GM19372 (cell line): ENCODE measurements at regions not wholly inside any gene's neighbourhood (a gene's known extent, or its start where the extent isn't known, plus 50 kb on each side); places are given as distances from the start of the nearest gene placed in this dataset.

Source experiments
- ATAC-seq: cut with Tn5 transposase; IDR thresholded peaks from one replicate; pipeline ENCODE4 v1.9.1; 2021; ENCODE audit warnings: mild to moderate bottlenecking, low read depth, moderate library complexity; ENCODE audit not compliant: unreplicated experiment

DNA sequence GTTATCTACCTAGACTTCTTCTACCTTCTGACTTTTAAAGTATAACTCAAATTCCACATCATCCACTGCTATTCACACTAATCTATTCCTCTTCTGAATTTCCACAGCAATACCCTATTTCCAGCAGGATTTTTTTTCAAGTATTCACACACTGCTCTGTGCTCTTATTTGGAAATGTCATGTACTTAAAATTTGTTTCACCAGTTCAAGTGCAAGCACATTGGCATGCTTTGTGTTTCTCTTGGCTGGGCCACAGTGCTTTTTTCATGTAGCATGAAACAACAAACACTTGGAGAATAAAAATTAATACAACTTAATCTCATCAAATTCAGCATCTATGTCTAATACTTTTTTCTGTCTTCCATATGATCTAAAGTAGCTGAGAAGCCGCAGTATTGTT is 161.8 kb upstream of the PCDH18 start:
- no peak for ATAC-seq

GRCh38 chr4:137693641-137694040 is 161.3 kb upstream of the PCDH18 start:
- no peak for ATAC-seq

GRCh38 chr4:137692205-137692604 is 159.9 kb upstream of the PCDH18 start:
- ATAC-seq: no peak

DNA sequence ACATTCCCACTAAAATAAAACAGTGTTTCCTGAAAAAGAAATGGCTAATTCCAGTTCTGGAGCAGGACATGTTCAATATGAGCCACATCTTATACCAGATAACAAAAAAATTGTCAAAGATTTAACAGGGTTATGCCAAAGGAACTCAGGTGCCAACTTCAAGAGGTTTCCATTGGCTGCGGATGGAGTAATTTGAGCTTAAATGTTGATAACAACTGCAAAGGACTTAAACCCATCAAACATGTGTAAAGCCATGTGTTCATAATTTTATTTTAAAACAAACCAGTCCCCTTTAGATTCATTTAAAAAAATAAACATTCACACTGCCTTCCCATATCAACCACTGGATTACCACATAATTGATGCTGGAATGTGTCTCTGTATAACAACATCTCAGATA is 156.4 kb upstream of the PCDH18 start:
- no peak for ATAC-seq

- ATAC-seq: no peak
These were observed 153.1 kb upstream of the PCDH18 start for GRCh38 chr4:137685357-137685756.

- no peak for ATAC-seq
These were observed 148.8 kb upstream of the PCDH18 start for GRCh38 chr4:137681081-137681480.

- no peak for ATAC-seq
These were observed 146.5 kb upstream of the PCDH18 start for GRCh38 chr4:137678796-137679195.

- ATAC-seq: no peak
These were observed 145.6 kb upstream of the PCDH18 start for GRCh38 chr4:137677863-137678262.

DNA sequence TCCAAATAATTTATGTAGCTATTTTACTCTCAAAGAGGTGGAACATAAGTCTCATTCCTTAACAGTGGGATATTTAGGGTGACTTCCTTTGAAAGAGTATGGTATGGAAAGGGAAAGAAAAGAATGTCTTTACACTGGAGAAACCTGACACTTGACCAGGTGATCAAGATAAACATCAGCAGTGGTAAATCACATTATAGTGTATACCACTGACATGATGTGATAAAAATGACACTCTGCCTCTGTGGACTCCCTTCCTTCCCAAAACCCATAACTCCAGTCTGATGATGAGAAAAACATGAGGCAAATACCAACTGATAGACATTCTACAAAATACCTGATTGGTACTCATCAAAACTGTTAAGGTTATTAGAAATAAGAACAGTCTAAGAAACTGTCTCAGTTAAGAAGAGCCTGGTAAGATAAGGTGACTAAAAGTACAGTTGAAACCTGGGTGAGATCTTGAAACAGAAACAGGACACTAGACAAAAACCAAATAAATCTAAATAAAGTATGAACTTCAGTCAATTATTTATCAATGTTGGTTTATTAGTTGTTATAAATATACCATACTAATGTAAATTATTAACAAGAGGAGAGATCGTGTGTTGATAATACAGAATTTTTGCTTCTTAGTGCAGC is 144.2 kb upstream of the PCDH18 start:
- no peak for ATAC-seq

DNA sequence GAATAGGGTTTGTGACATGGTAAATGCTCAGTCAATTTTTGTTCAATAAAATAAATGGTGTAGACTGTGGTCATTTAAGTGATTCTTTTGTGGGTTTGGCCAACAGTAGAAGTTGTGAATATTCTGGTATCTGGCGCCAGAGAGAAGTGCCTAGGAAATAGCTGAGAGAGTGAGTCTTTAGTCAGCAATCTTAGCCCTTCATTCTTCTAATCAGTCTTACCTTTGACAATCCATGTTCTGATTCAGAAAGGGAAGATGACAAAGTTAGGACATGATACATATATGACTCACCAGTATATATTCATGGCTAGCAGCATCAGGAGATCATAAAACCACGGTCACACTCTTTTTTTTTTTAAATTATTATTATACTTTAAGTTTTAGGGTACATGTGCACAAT is 141.8 kb upstream of the PCDH18 start:
- ATAC-seq: no peak

DNA sequence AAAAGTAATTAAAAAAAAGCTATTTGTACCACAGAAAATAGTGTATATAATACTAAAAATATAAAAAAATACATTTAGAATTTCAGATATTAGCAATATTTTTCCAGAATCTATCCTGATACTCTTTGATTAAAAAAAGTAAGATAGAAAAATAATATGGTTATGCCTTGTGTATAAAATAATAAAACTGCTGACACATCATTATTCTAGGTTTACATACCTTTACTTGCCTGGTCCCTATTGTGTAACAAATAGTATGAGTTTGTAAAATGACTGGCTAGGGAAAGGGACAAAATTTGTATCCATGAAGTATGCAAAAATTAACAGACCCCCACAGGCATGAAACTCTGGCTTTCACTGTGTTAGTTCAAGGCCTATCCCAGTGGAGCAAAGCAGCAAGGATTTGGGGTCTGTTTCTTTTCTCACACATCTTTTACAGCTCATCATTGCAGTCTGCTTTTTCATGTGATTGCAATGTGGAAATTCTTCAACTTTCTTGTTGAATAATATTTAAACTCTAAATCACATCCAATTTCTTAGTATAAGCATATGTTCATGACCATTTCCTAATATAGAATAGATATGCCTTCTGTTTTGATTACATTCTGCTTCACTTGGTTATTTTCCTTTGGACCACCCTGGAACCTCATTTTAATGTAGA is 136.7 kb upstream of the PCDH18 start:
- ATAC-seq: no peak

DNA sequence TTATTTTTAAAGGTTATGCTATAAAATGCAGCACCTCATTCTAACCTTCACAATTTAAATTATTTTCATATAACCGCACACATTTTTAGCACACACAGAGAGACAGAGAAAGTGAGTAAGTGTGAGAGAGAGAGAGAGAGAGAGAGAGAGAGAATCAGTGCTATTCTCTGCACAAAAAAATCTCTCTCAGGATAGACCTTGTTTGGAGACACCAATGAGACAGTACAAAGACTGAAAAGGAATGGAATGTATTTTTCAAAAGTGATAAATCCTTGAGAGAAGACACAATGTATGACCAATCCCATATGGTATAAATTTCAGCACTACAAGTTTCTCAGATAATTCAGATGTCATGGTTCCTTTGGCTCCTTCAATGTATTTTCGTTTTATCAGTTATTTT is 132.1 kb upstream of the PCDH18 start:
- ATAC-seq: no peak

DNA sequence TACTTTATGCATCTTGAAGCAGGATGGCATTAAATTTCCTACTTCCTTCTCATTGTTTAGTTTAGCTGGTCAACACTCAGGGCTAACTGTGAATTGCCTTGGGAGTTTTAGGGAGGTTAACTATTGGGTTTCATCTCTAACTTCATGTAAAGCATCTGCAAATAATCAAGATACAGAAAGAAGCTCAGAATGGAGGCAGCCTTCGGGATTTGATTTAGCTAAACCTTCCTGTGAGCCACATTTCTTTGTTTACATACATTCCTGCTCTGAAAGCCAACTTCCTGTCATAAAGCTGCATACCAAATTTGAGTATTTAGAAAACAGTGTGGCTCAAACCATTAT is 131.7 kb upstream of the PCDH18 start:
- ATAC-seq: no peak

DNA sequence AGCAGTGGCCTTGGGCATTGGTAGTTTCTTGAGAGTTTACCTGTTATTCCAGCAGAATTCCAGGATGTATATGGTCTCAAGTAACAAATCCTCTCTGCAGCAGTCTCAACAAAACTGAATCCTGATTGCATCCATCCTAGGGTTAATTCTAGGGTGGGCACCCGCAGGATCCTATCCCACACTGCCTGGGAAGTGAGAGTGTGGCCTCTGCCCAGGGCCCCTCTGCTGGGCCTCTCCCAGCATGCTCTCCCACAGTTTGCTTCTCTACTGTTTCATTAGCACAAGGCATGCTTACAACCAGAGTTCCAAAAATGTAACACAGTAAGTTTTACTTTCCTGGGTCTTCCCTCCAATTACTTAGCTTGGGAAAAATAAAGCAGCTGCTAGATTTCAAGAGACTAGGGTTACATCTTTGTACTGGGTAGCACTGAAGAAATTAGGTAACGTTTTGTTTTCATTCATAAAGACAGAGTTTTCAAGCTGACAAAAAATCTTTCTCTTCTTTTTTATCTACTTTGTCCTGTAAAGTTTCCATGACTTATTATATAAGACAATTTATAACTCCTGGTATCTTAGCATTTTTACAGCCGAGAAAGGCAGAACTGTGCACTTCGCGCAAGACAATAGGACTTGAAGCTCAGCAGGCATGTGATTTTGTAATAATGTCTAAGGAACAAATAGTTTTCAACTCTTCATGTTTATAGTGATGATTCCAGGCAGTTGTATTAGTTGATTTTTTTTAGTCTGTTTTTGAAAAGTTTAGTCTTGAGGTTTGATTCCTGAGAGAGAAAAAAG is 131.2 kb upstream of the PCDH18 start:
- no peak for ATAC-seq

GRCh38 chr4:137661693-137662092 is 129.4 kb upstream of the PCDH18 start:
- no peak for ATAC-seq

- no peak for ATAC-seq
These were observed 127.9 kb upstream of the PCDH18 start for GRCh38 chr4:137660211-137660610.

GRCh38 chr4:137659431-137659830 is 127.1 kb upstream of the PCDH18 start:
- no peak for ATAC-seq

- no peak for ATAC-seq
These were observed 124.4 kb upstream of the PCDH18 start for GRCh38 chr4:137656661-137657060.

DNA sequence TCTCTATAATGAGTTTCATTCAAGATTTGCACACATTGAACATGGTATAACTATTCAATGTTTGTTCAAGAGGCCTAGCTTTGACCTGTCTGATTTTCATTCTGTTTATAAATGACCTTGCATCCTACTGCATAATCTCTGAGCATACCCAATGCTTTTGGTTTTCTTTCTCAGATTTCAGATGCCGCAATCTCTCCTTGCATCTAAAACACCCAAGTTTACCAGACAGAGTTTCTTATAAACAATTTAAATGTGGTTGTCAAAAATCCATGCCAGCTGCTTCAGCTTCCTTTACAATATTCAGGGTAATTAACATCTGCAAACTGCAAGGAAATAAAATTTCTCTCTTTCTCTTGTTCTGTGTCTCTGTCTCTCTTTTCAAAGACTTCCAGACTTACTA is 123.0 kb upstream of the PCDH18 start:
- ATAC-seq: no peak

DNA sequence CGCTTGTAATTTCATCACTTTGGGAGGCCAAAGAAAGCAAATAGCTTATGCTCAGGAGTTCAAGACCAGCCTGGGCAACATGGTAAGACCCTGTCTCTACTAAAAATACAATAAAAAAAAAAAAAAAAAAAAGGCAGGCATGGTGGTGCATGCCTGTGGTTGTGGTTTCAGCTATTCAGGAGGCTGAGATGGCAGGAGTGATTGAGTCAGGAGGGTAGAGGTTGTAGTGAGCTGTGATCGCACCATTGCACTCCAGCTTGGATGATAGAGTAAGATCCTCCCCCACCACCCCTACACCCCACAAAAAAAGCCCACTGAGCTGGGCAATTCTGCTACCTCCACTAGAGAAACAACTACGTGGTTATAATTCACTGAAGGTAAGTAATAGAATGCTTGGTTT is 118.8 kb upstream of the PCDH18 start:
- no peak for ATAC-seq

DNA sequence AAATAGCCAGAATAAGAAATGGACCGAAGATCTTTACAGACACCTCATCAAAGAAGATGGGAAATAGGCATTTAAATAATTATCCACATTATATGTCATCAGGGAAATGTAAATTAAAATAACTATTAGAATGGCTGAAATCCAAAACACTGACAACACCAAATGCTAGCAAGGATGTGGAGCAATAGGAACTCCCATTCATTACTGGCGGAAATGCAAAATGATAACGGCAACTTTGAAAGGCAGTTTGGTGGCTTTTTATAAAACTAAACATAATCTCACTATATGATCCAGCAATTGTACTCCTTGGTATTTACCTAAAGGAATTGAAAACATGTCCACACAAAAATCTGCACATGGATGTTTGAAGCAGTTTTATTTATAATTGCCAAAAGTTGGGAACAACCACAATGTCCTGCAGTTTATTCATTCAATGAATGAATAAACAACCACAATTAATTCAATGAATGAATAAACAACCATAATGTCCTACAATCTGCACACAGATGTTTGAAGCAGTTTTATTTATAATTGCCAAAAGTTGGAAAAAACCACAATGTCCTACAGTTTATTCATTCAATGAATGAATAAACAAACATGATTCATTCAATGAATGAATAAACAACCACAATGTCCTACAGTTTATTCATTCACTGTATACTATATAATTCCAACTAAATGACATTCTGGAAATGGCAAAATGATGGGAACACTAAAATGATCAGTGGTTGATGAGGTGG is 117.6 kb upstream of the PCDH18 start:
- no peak for ATAC-seq
